ENCODE measurements at regions not wholly inside any gene's neighbourhood (a gene's known extent, or its start where the extent isn't known, plus 50 kb on each side); places are given as distances from the start of the nearest gene placed in this dataset.
"Not testable (repeated sequence)": the region's sequence is repeated elsewhere in the genome, so short reads cannot be mapped to it uniquely, and the experiment has no call there.

DNA sequence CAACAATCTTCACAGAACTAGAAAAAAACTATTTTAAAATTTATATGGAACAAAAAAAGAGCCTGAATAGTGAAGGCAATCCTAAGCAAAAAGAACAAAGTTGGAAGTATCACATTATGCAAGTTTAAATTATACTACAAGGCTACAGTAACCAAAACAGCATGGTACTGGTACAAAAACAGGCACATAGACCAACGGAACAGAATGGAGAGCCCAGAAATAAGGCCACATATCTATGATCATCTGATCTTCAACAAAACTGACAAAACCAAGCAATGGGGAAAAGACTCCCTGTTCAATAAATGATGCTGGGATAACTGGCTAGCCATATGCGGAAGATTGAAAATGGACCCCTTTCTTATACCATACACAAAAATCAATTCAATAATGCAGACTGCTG lies 74.4 kb upstream of the RTN4 start:
- H3K9me3 ChIP-seq (ENCODE audit: control insufficient read depth in 2 of 2, insufficient read depth in 1 of 2, low read length in 1 of 2); H3K27ac ChIP-seq (ENCODE audit: low read depth in 1 of 2, low read length in 1 of 2); H3K4me3 ChIP-seq (ENCODE audit: low read length in 2 of 2); DNase-seq (ENCODE audit: low read depth in 6 of 9, low spot score in 9 of 9); H3K36me3 ChIP-seq (ENCODE audit: control insufficient read depth in 2 of 2, insufficient read depth in 2 of 2, low read length in 1 of 2); H3K27me3 ChIP-seq (ENCODE audit: control insufficient read depth in 2 of 2, insufficient read depth in 1 of 2, low read length in 1 of 2): not testable (repeated sequence)
- H3K4me1 ChIP-seq (ENCODE audit: control insufficient read depth in 2 of 2, insufficient read depth in 2 of 2, low read length in 2 of 2), result peaks cover 0 to 14% of the 10 kb centered on the region in 2 donors
- WGBS, result 99% methylated on average over 2 of the region's 2 CpGs

DNA sequence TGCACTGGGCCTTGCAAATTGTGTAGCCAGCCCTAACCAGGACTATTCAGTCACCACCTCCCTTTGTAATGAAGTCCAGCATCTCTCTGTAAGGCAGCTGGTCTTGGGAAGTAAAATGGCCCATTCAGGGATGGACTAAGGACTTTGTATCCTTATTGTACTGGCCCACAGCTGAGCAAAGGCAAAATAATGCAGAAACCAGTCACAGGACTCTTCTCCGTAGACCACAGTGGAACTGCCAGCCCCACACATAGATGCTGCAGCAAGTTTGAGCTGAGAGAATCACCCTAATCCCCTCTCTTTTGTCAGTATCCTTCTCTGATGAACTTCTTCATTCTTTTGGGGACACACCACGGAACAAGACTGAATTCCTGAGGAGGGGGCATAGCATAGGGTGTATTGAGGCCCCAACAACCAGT lies 73.6 kb upstream of the RTN4 start:
- peaks cover 0 to 20% of the 10 kb centered on the region in 2 donors for H3K4me1 ChIP-seq (ENCODE audit: control insufficient read depth in 2 of 2, insufficient read depth in 2 of 2, low read length in 2 of 2)
- no peaks in the 10 kb centered on the region for H3K27me3 ChIP-seq (ENCODE audit: control insufficient read depth in 2 of 2, insufficient read depth in 1 of 2, low read length in 1 of 2)
- 96% methylated on average over 2 of the region's 2 CpGs for WGBS
- H3K4me3 ChIP-seq (ENCODE audit: low read length in 2 of 2), result no peak overlapping the region
- H3K9me3 ChIP-seq (ENCODE audit: control insufficient read depth in 2 of 2, insufficient read depth in 1 of 2, low read length in 1 of 2), result no peaks in the 10 kb centered on the region
- no peak overlapping the region for H3K27ac ChIP-seq (ENCODE audit: low read depth in 1 of 2, low read length in 1 of 2)
- DNase-seq (ENCODE audit: low read depth in 6 of 9, low spot score in 9 of 9), result no peak
- no peaks in the 10 kb centered on the region for H3K36me3 ChIP-seq (ENCODE audit: control insufficient read depth in 2 of 2, insufficient read depth in 2 of 2, low read length in 1 of 2)

GRCh38 chr2:55120634-55121359 lies 70.5 kb upstream of the RTN4 start:
- WGBS, result 54% methylated on average over 8 of the region's 8 CpGs
- Histone ChIP-seq H3K27ac (ENCODE audit: low read depth in 1 of 2, low read length in 1 of 2) (no peak overlapping the region), H3K4me1 (ENCODE audit: control insufficient read depth in 2 of 2, insufficient read depth in 2 of 2, low read length in 2 of 2) (peaks cover 0 to 24% of the 10 kb centered on the region in 2 donors), H3K36me3 (ENCODE audit: control insufficient read depth in 2 of 2, insufficient read depth in 2 of 2, low read length in 1 of 2) (no peaks in the 10 kb centered on the region), H3K27me3 (ENCODE audit: control insufficient read depth in 2 of 2, insufficient read depth in 1 of 2, low read length in 1 of 2) (no peaks in the 10 kb centered on the region), H3K4me3 (ENCODE audit: low read length in 2 of 2) (no peak overlapping the region), H3K9me3 (ENCODE audit: control insufficient read depth in 2 of 2, insufficient read depth in 1 of 2, low read length in 1 of 2) (no peaks in the 10 kb centered on the region)
- peak in 1 of 9 donors; percentile 43 for DNase-seq (ENCODE audit: low read depth in 6 of 9, low spot score in 9 of 9)

DNA sequence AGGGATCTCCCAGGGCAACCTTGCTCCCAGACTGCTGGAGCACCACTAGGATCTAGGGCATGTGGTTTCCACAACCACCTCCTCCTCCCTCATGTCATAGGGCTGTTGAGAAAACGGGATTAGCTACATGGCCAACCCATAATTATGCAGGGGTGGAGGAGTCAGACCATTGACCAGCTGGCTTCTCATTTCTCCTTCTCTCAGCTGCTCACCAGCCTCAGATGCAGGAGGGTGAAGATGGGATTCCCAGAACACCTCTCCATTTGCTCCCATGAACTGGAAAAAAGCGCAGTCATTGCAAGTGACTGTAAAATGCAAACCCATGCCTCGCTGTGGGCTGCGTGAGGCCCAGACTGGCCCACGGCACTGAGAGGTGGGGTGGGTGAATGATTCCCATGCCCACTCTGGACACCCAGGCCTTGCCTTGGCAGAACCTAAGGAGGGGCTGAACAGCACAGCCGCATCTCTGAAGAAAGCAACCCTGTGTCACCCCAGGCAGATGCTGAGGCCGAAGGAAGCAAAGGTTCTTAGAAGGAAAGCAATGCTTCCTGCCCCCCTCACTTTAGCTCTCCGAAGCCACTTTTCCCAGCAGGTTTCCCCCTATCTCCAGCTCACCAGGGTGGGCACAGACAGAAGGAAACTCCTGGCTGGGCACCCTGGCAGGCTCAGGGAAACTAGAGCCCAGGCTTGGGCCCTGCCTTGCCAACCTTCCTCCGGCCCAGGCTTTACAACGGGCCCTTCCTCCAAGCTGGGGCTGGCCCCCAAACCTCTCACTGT lies 69.6 kb upstream of the RTN4 start:
- no peak for DNase-seq (ENCODE audit: low read depth in 6 of 9, low spot score in 9 of 9)
- H3K4me3 ChIP-seq (ENCODE audit: low read length in 2 of 2), result no peak overlapping the region
- 92% methylated on average over 10 of the region's 10 CpGs for WGBS
- peaks cover 0 to 24% of the 10 kb centered on the region in 2 donors for H3K4me1 ChIP-seq (ENCODE audit: control insufficient read depth in 2 of 2, insufficient read depth in 2 of 2, low read length in 2 of 2)
- no peak overlapping the region for H3K27ac ChIP-seq (ENCODE audit: low read depth in 1 of 2, low read length in 1 of 2)
- no peaks in the 10 kb centered on the region for H3K9me3 ChIP-seq (ENCODE audit: control insufficient read depth in 2 of 2, insufficient read depth in 1 of 2, low read length in 1 of 2)
- H3K36me3 ChIP-seq (ENCODE audit: control insufficient read depth in 2 of 2, insufficient read depth in 2 of 2, low read length in 1 of 2), result no peaks in the 10 kb centered on the region
- H3K27me3 ChIP-seq (ENCODE audit: control insufficient read depth in 2 of 2, insufficient read depth in 1 of 2, low read length in 1 of 2), result no peaks in the 10 kb centered on the region

DNA sequence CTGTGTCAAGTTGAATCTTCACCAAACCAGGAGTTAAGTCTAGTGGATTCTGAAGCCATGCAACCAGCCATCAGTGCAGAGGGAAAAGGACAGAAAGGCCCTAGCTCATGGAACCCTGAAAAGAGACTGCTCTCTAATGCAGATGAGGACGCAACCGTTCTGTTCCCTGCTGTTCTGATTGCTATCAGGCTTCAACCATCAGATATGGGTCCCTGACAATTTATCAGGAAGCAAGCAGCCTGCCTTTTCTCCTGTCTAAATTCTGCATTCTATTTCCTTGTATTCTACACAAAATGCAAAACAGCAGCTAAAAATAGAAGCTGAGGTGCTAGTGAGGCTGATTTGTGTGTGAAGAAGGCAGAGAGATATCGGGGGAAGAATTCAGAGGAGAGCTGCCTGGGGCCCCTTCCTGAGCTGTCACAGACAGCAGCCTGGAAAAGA lies 68.4 kb upstream of the RTN4 start:
- WGBS, result 14% methylated on average over 3 of the region's 3 CpGs
- Histone ChIP-seq H3K9me3 (ENCODE audit: control insufficient read depth in 2 of 2, insufficient read depth in 1 of 2, low read length in 1 of 2) (no peaks in the 10 kb centered on the region), H3K36me3 (ENCODE audit: control insufficient read depth in 2 of 2, insufficient read depth in 2 of 2, low read length in 1 of 2) (no peaks in the 10 kb centered on the region)

GRCh38 chr2:55116966-55117365 lies 66.7 kb upstream of the RTN4 start:
- no peaks in the 10 kb centered on the region for H3K36me3 ChIP-seq (ENCODE audit: control insufficient read depth in 2 of 2, insufficient read depth in 2 of 2, low read length in 1 of 2)
- DNase-seq (ENCODE audit: low read depth in 6 of 9, low spot score in 9 of 9), result no peak
- H3K4me1 ChIP-seq (ENCODE audit: control insufficient read depth in 2 of 2, insufficient read depth in 2 of 2, low read length in 2 of 2), result peaks cover 3 to 36% of the 10 kb centered on the region in 2 donors
- H3K27ac ChIP-seq (ENCODE audit: low read depth in 1 of 2, low read length in 1 of 2), result no peak overlapping the region
- no peaks in the 10 kb centered on the region for H3K9me3 ChIP-seq (ENCODE audit: control insufficient read depth in 2 of 2, insufficient read depth in 1 of 2, low read length in 1 of 2)
- H3K4me3 ChIP-seq (ENCODE audit: low read length in 2 of 2), result no peak overlapping the region
- H3K27me3 ChIP-seq (ENCODE audit: control insufficient read depth in 2 of 2, insufficient read depth in 1 of 2, low read length in 1 of 2), result no peaks in the 10 kb centered on the region
- WGBS, result 91% methylated on average over 7 of the region's 7 CpGs

More for the DNA sequence above, 68.4 kb upstream of the RTN4 start:
- Histone ChIP-seq H3K27ac (ENCODE audit: low read depth in 1 of 2, low read length in 1 of 2) (no peak overlapping the region), H3K4me3 (ENCODE audit: low read length in 2 of 2) (no peak overlapping the region), H3K27me3 (ENCODE audit: control insufficient read depth in 2 of 2, insufficient read depth in 1 of 2, low read length in 1 of 2) (no peaks in the 10 kb centered on the region), H3K4me1 (ENCODE audit: control insufficient read depth in 2 of 2, insufficient read depth in 2 of 2, low read length in 2 of 2) (peaks cover 0 to 24% of the 10 kb centered on the region in 2 donors)
- DNase-seq (ENCODE audit: low read depth in 6 of 9, low spot score in 9 of 9), result no peak

DNA sequence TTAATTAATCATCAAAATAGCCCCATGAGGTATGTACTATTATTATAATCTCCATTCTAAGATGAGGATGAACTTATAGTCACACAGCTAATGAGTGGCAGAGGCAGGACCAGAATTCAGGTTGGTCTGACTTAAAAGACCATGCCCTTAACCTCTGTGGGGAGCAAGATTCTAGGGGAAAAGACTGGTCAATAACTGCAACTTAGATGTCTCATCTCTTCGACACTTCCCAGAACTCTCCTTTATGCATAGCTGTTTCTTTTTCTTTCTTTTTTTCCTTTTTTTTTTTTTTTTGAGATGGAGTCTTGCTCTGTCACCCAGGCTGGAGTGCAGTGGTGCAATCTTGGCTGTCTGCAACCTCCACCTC lies 66.3 kb upstream of the RTN4 start:
- Histone ChIP-seq H3K27me3 (ENCODE audit: control insufficient read depth in 2 of 2, insufficient read depth in 1 of 2, low read length in 1 of 2) (no peaks in the 10 kb centered on the region), H3K9me3 (ENCODE audit: control insufficient read depth in 2 of 2, insufficient read depth in 1 of 2, low read length in 1 of 2) (no peaks in the 10 kb centered on the region), H3K36me3 (ENCODE audit: control insufficient read depth in 2 of 2, insufficient read depth in 2 of 2, low read length in 1 of 2) (no peaks in the 10 kb centered on the region), H3K4me1 (ENCODE audit: control insufficient read depth in 2 of 2, insufficient read depth in 2 of 2, low read length in 2 of 2) (peaks cover 3 to 40% of the 10 kb centered on the region in 2 donors), H3K4me3 (ENCODE audit: low read length in 2 of 2) (no peak overlapping the region), H3K27ac (ENCODE audit: low read depth in 1 of 2, low read length in 1 of 2) (no peak overlapping the region)
- DNase-seq (ENCODE audit: low read depth in 6 of 9, low spot score in 9 of 9), result no peak
- WGBS, result 100% methylated on average over 1 of the region's 1 CpG

DNA sequence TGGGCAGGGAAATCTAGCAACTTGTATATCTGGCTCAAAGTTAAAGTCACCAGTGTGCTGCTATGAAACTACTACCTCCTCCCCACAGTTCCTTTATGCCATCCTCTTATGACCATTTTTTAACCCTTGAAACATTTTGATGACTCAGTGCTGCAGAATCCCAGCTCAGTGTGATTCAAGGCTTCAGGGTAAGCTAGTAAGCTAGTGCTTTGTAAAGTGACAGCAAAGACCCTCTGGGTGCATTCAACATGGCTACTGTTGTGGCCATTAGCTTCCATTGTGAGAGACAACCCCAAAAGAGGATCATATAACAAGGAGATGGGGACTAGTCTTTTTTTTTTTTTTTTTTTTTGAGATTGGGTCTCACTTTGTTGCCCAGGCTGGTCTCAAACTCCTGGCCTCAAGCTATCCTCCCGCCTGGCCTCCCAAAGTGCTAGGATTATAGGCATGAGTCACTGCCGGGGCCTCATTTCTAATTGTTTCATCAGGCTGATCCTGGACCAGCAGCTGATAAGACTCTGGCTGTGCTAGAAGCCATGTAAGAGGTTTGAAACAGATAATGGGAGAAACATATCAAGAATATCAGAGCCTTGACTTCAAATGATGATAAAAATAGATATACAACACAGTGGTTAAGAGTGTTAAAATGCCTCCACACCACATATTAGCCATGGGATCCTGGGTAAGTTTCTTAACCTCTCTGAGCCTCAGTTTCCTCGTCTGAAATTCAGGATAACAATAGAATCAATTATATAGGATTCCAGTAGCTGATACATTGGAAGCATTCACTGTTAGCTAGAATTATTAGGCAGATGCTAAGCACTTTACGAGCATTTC lies 65.7 kb upstream of the RTN4 start:
- no peaks in the 10 kb centered on the region for H3K9me3 ChIP-seq (ENCODE audit: control insufficient read depth in 2 of 2, insufficient read depth in 1 of 2, low read length in 1 of 2)
- H3K27me3 ChIP-seq (ENCODE audit: control insufficient read depth in 2 of 2, insufficient read depth in 1 of 2, low read length in 1 of 2), result no peaks in the 10 kb centered on the region
- H3K4me1 ChIP-seq (ENCODE audit: control insufficient read depth in 2 of 2, insufficient read depth in 2 of 2, low read length in 2 of 2), result peaks cover 3 to 42% of the 10 kb centered on the region in 2 donors
- no peak overlapping the region for H3K4me3 ChIP-seq (ENCODE audit: low read length in 2 of 2)
- H3K36me3 ChIP-seq (ENCODE audit: control insufficient read depth in 2 of 2, insufficient read depth in 2 of 2, low read length in 1 of 2), result no peaks in the 10 kb centered on the region
- DNase-seq (ENCODE audit: low read depth in 6 of 9, low spot score in 9 of 9), result no peak
- no peak overlapping the region for H3K27ac ChIP-seq (ENCODE audit: low read depth in 1 of 2, low read length in 1 of 2)
- 74% methylated on average over 4 of the region's 4 CpGs for WGBS

- Histone ChIP-seq H3K4me3 (ENCODE audit: low read length in 2 of 2) (no peak overlapping the region), H3K36me3 (ENCODE audit: control insufficient read depth in 2 of 2, insufficient read depth in 2 of 2, low read length in 1 of 2) (no peaks in the 10 kb centered on the region), H3K9me3 (ENCODE audit: control insufficient read depth in 2 of 2, insufficient read depth in 1 of 2, low read length in 1 of 2) (no peaks in the 10 kb centered on the region), H3K27me3 (ENCODE audit: control insufficient read depth in 2 of 2, insufficient read depth in 1 of 2, low read length in 1 of 2) (no peaks in the 10 kb centered on the region), H3K27ac (ENCODE audit: low read depth in 1 of 2, low read length in 1 of 2) (no peak overlapping the region), H3K4me1 (ENCODE audit: control insufficient read depth in 2 of 2, insufficient read depth in 2 of 2, low read length in 2 of 2) (peaks cover 3 to 28% of the 10 kb centered on the region in 2 donors)
- 97% methylated on average over 5 of the region's 5 CpGs for WGBS
- no peak for DNase-seq (ENCODE audit: low read depth in 6 of 9, low spot score in 9 of 9)
Measured at GRCh38 chr2:55114597-55114996, 64.3 kb upstream of the RTN4 start.
